ENCODE measurements at regions not wholly inside any gene's neighbourhood (a gene's known extent, or its start where the extent isn't known, plus 50 kb on each side); places are given as distances from the start of the nearest gene placed in this dataset.
"Not testable (repeated sequence)": the region's sequence is repeated elsewhere in the genome, so short reads cannot be mapped to it uniquely, and the experiment has no call there.

GRCh38 chr15:21267226-21267625, 173.1 kb downstream of the POTEB3 start:
- Mint-ChIP-seq H3K36me3 (ENCODE audit: low read depth) (peaks cover 3% of the 10 kb centered on the region), H3K27ac (no peak overlapping the region), H3K4me3 (no peak overlapping the region), H3K27me3 (ENCODE audit: low read depth) (no peaks in the 10 kb centered on the region), H3K4me1 (no peaks in the 10 kb centered on the region), H3K9me3 (peaks cover 54% of the 10 kb centered on the region)
- TF ChIP-seq CTCF (IDR thresholded peaks at IDR 0.05; ENCODE audit: unreplicated experiment in 3 of 3) = no peak

GRCh38 chr15:21265628-21266027, 174.7 kb downstream of the POTEB3 start:
- H3K4me3 Mint-ChIP-seq; H3K4me1 Mint-ChIP-seq; H3K27me3 Mint-ChIP-seq (ENCODE audit: low read depth); H3K27ac Mint-ChIP-seq; H3K36me3 Mint-ChIP-seq (ENCODE audit: low read depth): not testable (repeated sequence)
- H3K9me3 Mint-ChIP-seq = peaks cover 59% of the 10 kb centered on the region

GRCh38 chr15:21262851-21263425, 177.4 kb downstream of the POTEB3 start:
- no peak for TF ChIP-seq CTCF (IDR thresholded peaks at IDR 0.05; ENCODE audit: unreplicated experiment in 3 of 3)
- Mint-ChIP-seq H3K36me3 (ENCODE audit: low read depth) (peaks cover 3% of the 10 kb centered on the region), H3K4me1 (no peaks in the 10 kb centered on the region), H3K4me3 (no peak overlapping the region), H3K27ac (no peak overlapping the region), H3K27me3 (ENCODE audit: low read depth) (no peaks in the 10 kb centered on the region), H3K9me3 (peaks cover 61% of the 10 kb centered on the region)

GRCh38 chr15:21261965-21262850, 178.1 kb downstream of the POTEB3 start:
- H3K36me3 Mint-ChIP-seq (ENCODE audit: low read depth) = peaks cover 3% of the 10 kb centered on the region
- H3K4me1 Mint-ChIP-seq = no peaks in the 10 kb centered on the region
- H3K27ac Mint-ChIP-seq = no peak overlapping the region
- H3K4me3 Mint-ChIP-seq = no peak overlapping the region
- TF ChIP-seq CTCF (IDR thresholded peaks at IDR 0.05; ENCODE audit: unreplicated experiment in 3 of 3) = no peak
- H3K9me3 Mint-ChIP-seq = peaks cover 57% of the 10 kb centered on the region
- no peaks in the 10 kb centered on the region for H3K27me3 Mint-ChIP-seq (ENCODE audit: low read depth)

- peaks cover 3% of the 10 kb centered on the region for H3K36me3 Mint-ChIP-seq (ENCODE audit: low read depth)
Measured at GRCh38 chr15:21261396-21261964, 178.8 kb downstream of the POTEB3 start.

More at GRCh38 chr15:21261396-21261964, 178.8 kb downstream of the POTEB3 start:
- H3K27me3 Mint-ChIP-seq (ENCODE audit: low read depth) = no peaks in the 10 kb centered on the region
- no peak for TF ChIP-seq CTCF (IDR thresholded peaks at IDR 0.05; ENCODE audit: unreplicated experiment in 3 of 3)
- no peaks in the 10 kb centered on the region for H3K4me1 Mint-ChIP-seq
- peaks cover 53% of the 10 kb centered on the region for H3K9me3 Mint-ChIP-seq
- H3K27ac Mint-ChIP-seq = no peak overlapping the region
- H3K4me3 Mint-ChIP-seq = no peak overlapping the region

Measured in nephron (organoid).